Ovary (tissue), 3 donors: ENCODE measurements at regions not wholly inside any gene's neighbourhood (a gene's known extent, or its start where the extent isn't known, plus 50 kb on each side); places are given as distances from the start of the nearest gene placed in this dataset.

Experiments used
- CTCF ChIP-seq, 3 donors: fragments of 450-650 bp in 2 of 3; fragments of 200-600 bp in 1 of 3; IDR thresholded peaks; one replicate each; pipeline versions ENCODE4 v1.5.1 to v1.8.0; 2016 to 2022; ENCODE audit warnings: antibody characterized with exemption in 3 of 3, mild to moderate bottlenecking in 1 of 3
- EP300 ChIP-seq: sonication (generic); formaldehyde crosslinking; IDR thresholded peaks from one replicate; pipeline ENCODE4 v1.6.1; 2017; ENCODE audit warnings: antibody characterized with exemption
- POLR2A ChIP-seq: fragments of 450-650 bp; IDR thresholded peaks from one replicate; pipeline ENCODE4 v1.6.1; 2017; ENCODE audit warnings: antibody characterized with exemption, mild to moderate bottlenecking, moderate library complexity
- donor health status: DM: no; HTN: no; CAD: no.

GRCh38 chr2:91839904-91840868, 3031.0 kb upstream of the TEKT4 start:
- TF ChIP-seq CTCF (IDR thresholded peaks at IDR 0.05) (no peak), POLR2A (no peak), EP300 (no peak)
